ENCODE measurements at regions not wholly inside any gene's neighbourhood (a gene's known extent, or its start where the extent isn't known, plus 50 kb on each side); places are given as distances from the start of the nearest gene placed in this dataset.
"Not testable (repeated sequence)": the region's sequence is repeated elsewhere in the genome, so short reads cannot be mapped to it uniquely, and the experiment has no call there.

- no peak for DNase-seq
These were observed 121.3 kb upstream of the NXPH2 start for GRCh38 chr2:138901530-138901929.

- DNase-seq: no peak
These were observed 118.7 kb upstream of the NXPH2 start for GRCh38 chr2:138898855-138899254.

- DNase-seq: no peak
These were observed 117.1 kb upstream of the NXPH2 start for GRCh38 chr2:138897274-138897673.

- DNase-seq: no peak
These were observed 113.6 kb upstream of the NXPH2 start for GRCh38 chr2:138893746-138894145.

- DNase-seq: peak; percentile 16
These were observed 100.9 kb upstream of the NXPH2 start for GRCh38 chr2:138881126-138881525.

GRCh38 chr2:138879931-138880330 is 99.7 kb upstream of the NXPH2 start:
- no peak for DNase-seq

GRCh38 chr2:138877421-138877820 is 97.2 kb upstream of the NXPH2 start:
- no peak for DNase-seq

GRCh38 chr2:138874251-138874650 is 94.1 kb upstream of the NXPH2 start:
- no peak for DNase-seq

- DNase-seq: not testable (repeated sequence)
These were observed 91.9 kb upstream of the NXPH2 start for GRCh38 chr2:138872116-138872515.

GRCh38 chr2:138871312-138871711 is 91.1 kb upstream of the NXPH2 start:
- no peak for DNase-seq

- DNase-seq: no peak
These were observed 87.2 kb upstream of the NXPH2 start for GRCh38 chr2:138867341-138867740.

- DNase-seq: no peak
These were observed 86.6 kb upstream of the NXPH2 start for GRCh38 chr2:138866797-138867196.

GRCh38 chr2:138853761-138854160 is 73.6 kb upstream of the NXPH2 start:
- DNase-seq: no peak

- DNase-seq: no peak
These were observed 73.1 kb upstream of the NXPH2 start for GRCh38 chr2:138853296-138853695.

GRCh38 chr2:138846216-138846821 is 66.1 kb upstream of the NXPH2 start:
- DNase-seq: peak; percentile 16

- DNase-seq: no peak
These were observed 62.2 kb upstream of the NXPH2 start for GRCh38 chr2:138842341-138842740.

- DNase-seq: no peak
These were observed 61.3 kb upstream of the NXPH2 start for GRCh38 chr2:138841459-138841858.

GRCh38 chr2:138838851-138839620 is 58.8 kb upstream of the NXPH2 start:
- no peak for DNase-seq

GRCh38 chr2:138831691-138832090 is 51.5 kb upstream of the NXPH2 start:
- DNase-seq: no peak

- no peak for DNase-seq
These were observed 51.0 kb upstream of the NXPH2 start for GRCh38 chr2:138831154-138831553.

- DNase-seq: no peak
These were observed 50.4 kb upstream of the NXPH2 start for GRCh38 chr2:138830547-138830946.

Measured in retina (tissue), 1 donor.